GM18873 (cell line): ENCODE measurements at regions not wholly inside any gene's neighbourhood (a gene's known extent, or its start where the extent isn't known, plus 50 kb on each side); places are given as distances from the start of the nearest gene placed in this dataset.

ENCODE experiments used
- ATAC-seq: cut with Tn5 transposase; IDR thresholded peaks from one replicate; pipeline ENCODE4 v1.9.1; 2021; ENCODE audit warnings: mild to moderate bottlenecking, moderate library complexity, moderate number of reproducible peaks; ENCODE audit not compliant: unreplicated experiment, low FRiP score

GRCh38 chr2:76584474-76584873, 873.8 kb upstream of the GCFC2 start:
- no peak for ATAC-seq

- no peak for ATAC-seq
These were observed 869.2 kb upstream of the GCFC2 start for GRCh38 chr2:76579911-76580310.

- no peak for ATAC-seq
These were observed 862.3 kb upstream of the GCFC2 start for GRCh38 chr2:76572981-76573380.

- no peak for ATAC-seq
These were observed 859.1 kb upstream of the GCFC2 start for GRCh38 chr2:76569819-76570218.

- no peak for ATAC-seq
These were observed 856.8 kb upstream of the GCFC2 start for GRCh38 chr2:76567478-76567877.

- no peak for ATAC-seq
These were observed 854.0 kb upstream of the GCFC2 start for GRCh38 chr2:76564734-76565133.

- ATAC-seq = no peak
These were observed 853.0 kb upstream of the GCFC2 start for GRCh38 chr2:76563730-76564129.

GRCh38 chr2:76558157-76558556, 847.4 kb upstream of the GCFC2 start:
- no peak for ATAC-seq

GRCh38 chr2:76556018-76556417, 845.3 kb upstream of the GCFC2 start:
- ATAC-seq = no peak

GRCh38 chr2:76546207-76546606, 835.5 kb upstream of the GCFC2 start:
- ATAC-seq = no peak

GRCh38 chr2:76544901-76545300, 834.2 kb upstream of the GCFC2 start:
- no peak for ATAC-seq

- no peak for ATAC-seq
These were observed 806.8 kb upstream of the GCFC2 start for GRCh38 chr2:76517574-76517909.

- no peak for ATAC-seq
These were observed 806.3 kb upstream of the GCFC2 start for GRCh38 chr2:76516861-76517573.

- ATAC-seq = no peak
These were observed 801.6 kb upstream of the GCFC2 start for GRCh38 chr2:76512201-76512820.

- no peak for ATAC-seq
These were observed 795.8 kb upstream of the GCFC2 start for GRCh38 chr2:76506538-76506937.

- no peak for ATAC-seq
These were observed 790.9 kb upstream of the GCFC2 start for GRCh38 chr2:76501641-76502040.

GRCh38 chr2:76498360-76498759, 787.6 kb upstream of the GCFC2 start:
- no peak for ATAC-seq

- no peak for ATAC-seq
These were observed 780.8 kb upstream of the GCFC2 start for GRCh38 chr2:76491503-76491902.

GRCh38 chr2:76478266-76479035, 767.7 kb upstream of the GCFC2 start:
- no peak for ATAC-seq

- no peak for ATAC-seq
These were observed 762.2 kb upstream of the GCFC2 start for GRCh38 chr2:76472946-76473345.

GRCh38 chr2:76469066-76469465, 758.4 kb upstream of the GCFC2 start:
- no peak for ATAC-seq

GRCh38 chr2:76467326-76467725, 756.6 kb upstream of the GCFC2 start:
- no peak for ATAC-seq
